HepG2 (cell line): ENCODE measurements at regions not wholly inside any gene's neighbourhood (a gene's known extent, or its start where the extent isn't known, plus 50 kb on each side); places are given as distances from the start of the nearest gene placed in this dataset.

ENCODE experiments used
- ATAC-seq: fragments of 200-7000 bp; cut with Tn5 transposase; 3 replicates; pipeline ENCODE4 v1.9.1; 2020; ENCODE audit warnings: mild to moderate bottlenecking, moderate library complexity
- BruUV-seq: library from RNA; stranded (reverse); fragments of 400-500 nt; replicated peaks from 2 replicates; lab custom pipeline; 2021; lab: Mats Ljungman, UMichigan
- CTCF ChIA-PET: fragments of 300-600 bp; formaldehyde crosslinking; extraction: SDS; loops from one replicate; lab custom pipeline; 2021; ENCODE audit warnings: low total read pairs, inconsistent platforms, low intra/inter-chr PET ratio; lab: Yijun Ruan, JAX
- POLR2A ChIA-PET: fragments of 350-600 bp; sonication (Branson Sonifier 250); formaldehyde crosslinking; loops from one replicate; lab custom pipeline; 2020; ENCODE audit warnings: antibody characterized with exemption, inconsistent platforms; lab: Yijun Ruan, JAX
- DNase-seq: peaks from one replicate; pipeline ENCODE4 v3.0.0-alpha.2; 2015; ENCODE audit warnings: low spot score
- FAIRE-seq: peaks from 3 replicates; lab custom pipeline; 2011; peaks lifted over from hg19 to GRCh38; lab: Jason Lieb, UNC
- H2AFZ ChIP-seq: one replicate; pipeline ENCODE4 v1.6.1; 2011; ENCODE audit warnings: low read length, inconsistent platforms
- H3K27ac ChIP-seq: fragments of 300-600 bp; 3 replicates; pipeline ENCODE4 v1.8.0; 2011; ENCODE audit warnings: mixed run types, mild to moderate bottlenecking, mixed read lengths, low read length, inconsistent platforms; ENCODE audit not compliant: insufficient read depth; ENCODE audit errors: extremely low read length
- H3K27me3 ChIP-seq, 2 experiments: fragments of 200-600 bp in 1 of 2; 2 replicates in 1 of 2; 3 replicates in 1 of 2; pipeline versions ENCODE4 v1.6.0 to v1.8.0; 2011; ENCODE audit warnings: low read length in 2 of 2, mild to moderate bottlenecking in 2 of 2, moderate library complexity in 2 of 2, inconsistent platforms in 1 of 2; ENCODE audit not compliant: insufficient read depth in 2 of 2, control insufficient read depth in 1 of 2
- H3K36me3 ChIP-seq, 2 experiments: fragments of 200-600 bp in 1 of 2; replicated peaks in 1 of 2; 2 replicates in 1 of 2; 3 replicates in 1 of 2; pipeline versions ENCODE4 v1.5.1 to v1.8.0; 2011; ENCODE audit warnings: low read length in 2 of 2, inconsistent platforms in 1 of 2; ENCODE audit not compliant: insufficient read depth in 2 of 2, control insufficient read depth in 1 of 2
- H3K4me1 ChIP-seq: 2 replicates; pipeline ENCODE4 v1.5.1; 2012; ENCODE audit warnings: low read length, inconsistent platforms; ENCODE audit not compliant: insufficient read depth
- H3K4me2 ChIP-seq: 2 replicates; pipeline ENCODE4 v1.6.0; 2011; ENCODE audit warnings: low read depth, low read length, inconsistent platforms
- H3K4me3 ChIP-seq, 3 experiments: fragments of 200-600 bp in 1 of 3; sonication (generic), shearing (Covaris generic) in 1 of 3; replicated peaks in 1 of 3; 2 replicates each; pipeline ENCODE4 v1.5.1; 2011 to 2016; ENCODE audit warnings: low read length in 3 of 3, inconsistent platforms in 2 of 3, low read depth in 2 of 3, mild to moderate bottlenecking in 2 of 3, control low read depth in 1 of 3, mixed read lengths in 1 of 3; ENCODE audit not compliant: insufficient read depth in 1 of 3
- H3K79me2 ChIP-seq: one replicate; pipeline ENCODE4 v1.6.1; 2011; ENCODE audit warnings: low read length, inconsistent platforms; ENCODE audit not compliant: insufficient read depth
- H3K9ac ChIP-seq: 2 replicates; pipeline ENCODE4 v1.6.0; 2011; ENCODE audit warnings: mild to moderate bottlenecking, low read depth, low read length, inconsistent platforms; ENCODE audit not compliant: insufficient read depth
- H3K9me3 ChIP-seq: 2 replicates; pipeline ENCODE4 v1.5.1; 2012; ENCODE audit warnings: mild to moderate bottlenecking, low read length
- H4K20me1 ChIP-seq: 2 replicates; pipeline ENCODE4 v1.6.0; 2011; ENCODE audit warnings: inconsistent platforms, mild to moderate bottlenecking, low read length, moderate library complexity; ENCODE audit not compliant: insufficient read depth
- ASH2L ChIP-seq: fragments of 300-600, 200-600 bp; sonication (generic); IDR thresholded peaks from 2 replicates; pipeline ENCODE4 v1.7.0; 2017; ENCODE audit warnings: low read depth, mild to moderate bottlenecking, moderate library complexity, mixed read lengths, low read length; ENCODE audit not compliant: insufficient read length
- BRCA1 ChIP-seq: sonication (generic); formaldehyde crosslinking; IDR thresholded peaks from 2 replicates; pipeline ENCODE4 v1.4.0; 2020; ENCODE audit warnings: missing genetic modification reagents
- HMGA1 ChIP-seq: sonication (generic); formaldehyde crosslinking; conservative IDR thresholded peaks from 2 replicates; pipeline ENCODE4 v1.4.0; 2020; ENCODE audit warnings: missing genetic modification reagents
- HNF4A ChIP-seq: sonication (generic); formaldehyde crosslinking; IDR thresholded peaks from 2 replicates; pipeline ENCODE4 v1.4.0; 2020; ENCODE audit warnings: missing genetic modification reagents
- SALL1 ChIP-seq: sonication (generic); formaldehyde crosslinking; IDR thresholded peaks from 2 replicates; pipeline ENCODE4 v1.8.0; 2022; ENCODE audit warnings: mild to moderate bottlenecking, missing genetic modification reagents
- ZFP90 ChIP-seq: sonication (generic); formaldehyde crosslinking; IDR thresholded peaks from 2 replicates; pipeline ENCODE4 v1.8.0; 2022; ENCODE audit warnings: missing genetic modification reagents, mild to moderate bottlenecking, inconsistent platforms, borderline replicate concordance
- ZFY ChIP-seq: sonication (generic); formaldehyde crosslinking; IDR thresholded peaks from 2 replicates; pipeline ENCODE4 v1.4.0; 2020; ENCODE audit warnings: missing genetic modification reagents
- ZNF367 ChIP-seq: sonication (generic); formaldehyde crosslinking; IDR thresholded peaks from 2 replicates; pipeline ENCODE4 v1.4.0; 2020; ENCODE audit warnings: missing genetic modification reagents, borderline replicate concordance
- ZNF496 ChIP-seq: sonication (generic); formaldehyde crosslinking; IDR thresholded peaks from 2 replicates; pipeline ENCODE4 v1.8.1; 2023; ENCODE audit warnings: mild to moderate bottlenecking, moderate library complexity, missing genetic modification reagents; ENCODE audit not compliant: insufficient replicate concordance
- ZNF572 ChIP-seq: sonication (generic); formaldehyde crosslinking; IDR thresholded peaks from 2 replicates; pipeline ENCODE4 v1.5.1; 2020; ENCODE audit warnings: mild to moderate bottlenecking, missing genetic modification reagents
- ZNF674 ChIP-seq: sonication (generic); formaldehyde crosslinking; IDR thresholded peaks from 2 replicates; pipeline ENCODE4 v1.5.0; 2020; ENCODE audit warnings: low read depth, mild to moderate bottlenecking, missing genetic modification reagents
- ZNF768 ChIP-seq: sonication (generic); formaldehyde crosslinking; IDR thresholded peaks from 2 replicates; pipeline ENCODE4 v1.4.0; 2020; ENCODE audit warnings: missing genetic modification reagents
- WGBS: methylation state at CpG from one replicate; pipeline ENCODE4 v1.1.6; 2017; ENCODE audit warnings: low lambda C conversion rate; 5-methylcytosine and 5-hydroxymethylcytosine counted together
- in situ Hi-C: cut with HindIII; loops from 2 replicates; pipeline ENCODE4 v1.10.0; 2017; ENCODE audit warnings: low pct_unique_long_range_greater_than_20kb; ENCODE audit not compliant: extremely low pct_ligation_motif_present
- intact Hi-C: fragments of 100-400 bp; cut with micrococcal nuclease; formaldehyde crosslinking; loops from one replicate; pipeline ENCODE4 v1.10.0; 2022; ENCODE audit not compliant: unreplicated experiment
- TF ChIP-seq, protein P1 (sequence below): sonication (generic); formaldehyde crosslinking; conservative IDR thresholded peaks from 2 replicates; pipeline ENCODE4 v1.4.0; 2020; ENCODE audit warnings: missing genetic modification reagents
- TF ChIP-seq, protein P2 (sequence below): sonication (generic); formaldehyde crosslinking; IDR thresholded peaks from 2 replicates; pipeline ENCODE4 v1.9.0; 2021; ENCODE audit warnings: missing genetic modification reagents, borderline replicate concordance

DNA sequence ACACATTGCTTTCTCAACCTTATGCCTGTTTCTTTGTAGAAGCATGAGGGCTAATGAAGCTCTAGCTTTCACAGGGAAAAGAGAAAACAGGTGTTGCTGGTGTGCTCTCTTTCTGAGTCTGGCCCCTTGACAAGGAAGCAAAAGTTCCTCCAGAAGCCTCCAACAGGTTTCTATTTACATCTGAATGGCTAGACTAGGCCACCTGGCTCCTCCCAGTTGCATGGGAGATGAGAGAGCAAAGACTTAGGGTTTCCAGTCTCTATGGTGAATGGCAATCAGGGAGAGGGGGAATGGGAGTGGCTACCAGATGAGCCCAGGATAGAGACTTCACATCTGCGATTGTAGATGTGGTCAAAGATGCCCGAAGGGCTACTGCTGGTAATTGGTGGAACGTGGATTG lies 138.1 kb upstream of the PLXNC1 start (continued):
- TF ChIP-seq, protein P1, sequence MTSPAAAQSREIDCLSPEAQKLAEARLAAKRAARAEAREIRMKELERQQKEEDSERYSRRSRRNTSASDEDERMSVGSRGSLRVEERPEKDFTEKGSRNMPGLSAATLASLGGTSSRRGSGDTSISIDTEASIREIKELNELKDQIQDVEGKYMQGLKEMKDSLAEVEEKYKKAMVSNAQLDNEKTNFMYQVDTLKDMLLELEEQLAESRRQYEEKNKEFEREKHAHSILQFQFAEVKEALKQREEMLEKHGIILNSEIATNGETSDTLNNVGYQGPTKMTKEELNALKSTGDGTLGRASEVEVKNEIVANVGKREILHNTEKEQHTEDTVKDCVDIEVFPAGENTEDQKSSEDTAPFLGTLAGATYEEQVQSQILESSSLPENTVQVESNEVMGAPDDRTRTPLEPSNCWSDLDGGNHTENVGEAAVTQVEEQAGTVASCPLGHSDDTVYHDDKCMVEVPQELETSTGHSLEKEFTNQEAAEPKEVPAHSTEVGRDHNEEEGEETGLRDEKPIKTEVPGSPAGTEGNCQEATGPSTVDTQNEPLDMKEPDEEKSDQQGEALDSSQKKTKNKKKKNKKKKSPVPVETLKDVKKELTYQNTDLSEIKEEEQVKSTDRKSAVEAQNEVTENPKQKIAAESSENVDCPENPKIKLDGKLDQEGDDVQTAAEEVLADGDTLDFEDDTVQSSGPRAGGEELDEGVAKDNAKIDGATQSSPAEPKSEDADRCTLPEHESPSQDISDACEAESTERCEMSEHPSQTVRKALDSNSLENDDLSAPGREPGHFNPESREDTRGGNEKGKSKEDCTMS (CRISPR knock-in tag) = no peak
- TF ChIP-seq HNF4A (CRISPR knock-in tag) = no peak

DNA sequence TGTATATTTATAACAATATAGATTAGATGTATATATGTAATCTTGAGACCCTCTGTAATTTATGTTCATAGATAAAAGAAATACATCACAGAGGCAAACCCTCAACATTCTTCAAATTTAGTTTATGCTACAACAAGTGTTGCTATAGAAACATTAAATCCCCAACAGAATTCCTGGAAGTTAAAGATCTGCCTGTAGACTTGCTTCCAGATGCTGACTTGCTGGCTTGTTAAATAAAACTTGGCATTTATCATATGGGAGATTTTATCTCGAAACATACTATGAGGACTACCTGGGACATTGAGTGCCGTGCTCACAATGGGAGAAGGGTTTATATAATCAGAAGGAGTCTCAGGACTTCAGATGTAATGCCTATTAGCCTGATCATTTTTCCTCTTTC lies 136.3 kb upstream of the PLXNC1 start:
- WGBS = 0% methylated on average over 2 of the region's 2 CpGs
- Histone ChIP-seq H3K36me3 (no peaks in the 10 kb centered on the region), H3K9ac (no peak overlapping the region), H3K27me3 (no peaks in the 10 kb centered on the region), H3K4me2 (no peak overlapping the region), H3K4me1 (no peaks in the 10 kb centered on the region), H2AFZ (no peak overlapping the region), H4K20me1 (no peaks in the 10 kb centered on the region), H3K79me2 (no peaks in the 10 kb centered on the region), H3K9me3 (peaks cover 12% of the 10 kb centered on the region), H3K4me3 (no peak overlapping the region), H3K27ac (no peak overlapping the region)
- DNase-seq (no peak), ATAC-seq (no peak), FAIRE-seq (no peak)
- in situ Hi-C loops = no loop called here
- BruUV-seq = no TSS peak
- ChIA-PET CTCF (no interaction called here), POLR2A (no interaction called here)
- intact Hi-C loops = no loop called here
- no peak for TF ChIP-seq HMGA1 (CRISPR knock-in tag)
- TF ChIP-seq SALL1 (CRISPR knock-in tag) = no peak
- TF ChIP-seq ZNF768 (CRISPR knock-in tag) = no peak
- no peak for TF ChIP-seq ZFP90 (CRISPR knock-in tag)
- no peak for TF ChIP-seq BRCA1 (CRISPR knock-in tag)
- TF ChIP-seq, protein P2, sequence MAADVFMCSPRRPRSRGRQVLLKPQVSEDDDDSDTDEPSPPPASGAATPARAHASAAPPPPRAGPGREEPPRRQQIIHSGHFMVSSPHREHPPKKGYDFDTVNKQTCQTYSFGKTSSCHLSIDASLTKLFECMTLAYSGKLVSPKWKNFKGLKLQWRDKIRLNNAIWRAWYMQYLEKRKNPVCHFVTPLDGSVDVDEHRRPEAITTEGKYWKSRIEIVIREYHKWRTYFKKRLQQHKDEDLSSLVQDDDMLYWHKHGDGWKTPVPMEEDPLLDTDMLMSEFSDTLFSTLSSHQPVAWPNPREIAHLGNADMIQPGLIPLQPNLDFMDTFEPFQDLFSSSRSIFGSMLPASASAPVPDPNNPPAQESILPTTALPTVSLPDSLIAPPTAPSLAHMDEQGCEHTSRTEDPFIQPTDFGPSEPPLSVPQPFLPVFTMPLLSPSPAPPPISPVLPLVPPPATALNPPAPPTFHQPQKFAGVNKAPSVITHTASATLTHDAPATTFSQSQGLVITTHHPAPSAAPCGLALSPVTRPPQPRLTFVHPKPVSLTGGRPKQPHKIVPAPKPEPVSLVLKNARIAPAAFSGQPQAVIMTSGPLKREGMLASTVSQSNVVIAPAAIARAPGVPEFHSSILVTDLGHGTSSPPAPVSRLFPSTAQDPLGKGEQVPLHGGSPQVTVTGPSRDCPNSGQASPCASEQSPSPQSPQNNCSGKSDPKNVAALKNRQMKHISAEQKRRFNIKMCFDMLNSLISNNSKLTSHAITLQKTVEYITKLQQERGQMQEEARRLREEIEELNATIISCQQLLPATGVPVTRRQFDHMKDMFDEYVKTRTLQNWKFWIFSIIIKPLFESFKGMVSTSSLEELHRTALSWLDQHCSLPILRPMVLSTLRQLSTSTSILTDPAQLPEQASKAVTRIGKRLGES (CRISPR knock-in tag) = no peak
- no peak for TF ChIP-seq ZNF496 (CRISPR knock-in tag)
- TF ChIP-seq ZNF674 (CRISPR knock-in tag) = no peak
- TF ChIP-seq ZNF572 (CRISPR knock-in tag) = no peak
- no peak for TF ChIP-seq ZFY (CRISPR knock-in tag)
- TF ChIP-seq ZNF367 (CRISPR knock-in tag) = no peak
- no peak for TF ChIP-seq ASH2L
